ENCODE measurements at regions not wholly inside any gene's neighbourhood (a gene's known extent, or its start where the extent isn't known, plus 50 kb on each side); places are given as distances from the start of the nearest gene placed in this dataset.

DNA sequence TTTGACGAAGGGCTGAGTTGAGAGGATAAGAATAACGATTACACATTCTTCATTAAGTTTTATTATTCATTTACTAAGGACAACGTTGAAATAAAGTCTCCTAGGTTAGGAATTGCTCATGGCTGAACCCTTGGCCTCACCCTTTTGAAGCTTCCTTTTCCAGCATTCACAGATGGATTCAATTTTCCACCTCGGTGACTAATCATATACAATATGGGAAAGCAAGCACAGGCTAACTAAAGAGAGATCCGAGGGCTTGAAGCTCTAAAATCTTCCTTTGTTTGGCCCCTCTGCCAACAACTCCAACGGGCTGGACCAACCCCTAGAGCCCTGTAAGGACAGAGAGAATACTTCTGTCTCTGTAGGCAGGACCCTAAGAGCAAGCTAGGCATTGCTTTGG, 159.5 kb downstream of the SOD2 start:
- Histone ChIP-seq H3K9me3 (ENCODE audit: insufficient read depth, low read length) (no peaks in the 10 kb centered on the region), H3K79me2 (ENCODE audit: insufficient read depth, low read length) (no peaks in the 10 kb centered on the region), H3K27ac (ENCODE audit: low read depth, low read length) (no peak overlapping the region), H3K4me3 (ENCODE audit: insufficient read depth, low read length, poor library complexity, severe bottlenecking) (no peak overlapping the region), H3K36me3 (ENCODE audit: low read length) (no peaks in the 10 kb centered on the region), H2AFZ (ENCODE audit: low read depth, low read length, severe bottlenecking) (no peak overlapping the region), H3K27me3 (ENCODE audit: low read length) (no peaks in the 10 kb centered on the region), H3K9ac (ENCODE audit: low read length) (no peak overlapping the region), H3K9me2 (replicated peaks; ENCODE audit: insufficient read depth, low read length) (no peaks in the 10 kb centered on the region), H3K4me2 (ENCODE audit: low read depth, low read length, poor library complexity, severe bottlenecking) (no peak overlapping the region), H3F3A (ENCODE audit: insufficient read depth) (no peaks in the 10 kb centered on the region), H4K20me1 (ENCODE audit: low read depth, low read length) (no peaks in the 10 kb centered on the region)
- TF ChIP-seq EZH2phosphoT487 (conservative IDR thresholded peaks at IDR 0.05; ENCODE audit: low read length) = no peak
- TF ChIP-seq CTCF (IDR thresholded peaks at IDR 0.05; ENCODE audit: insufficient read depth, low read length, poor library complexity, severe bottlenecking) = no peak

GRCh38 chr6:159533016-159533415, 160.0 kb downstream of the SOD2 start:
- Histone ChIP-seq H4K20me1 (ENCODE audit: low read depth, low read length) (no peaks in the 10 kb centered on the region), H2AFZ (ENCODE audit: low read depth, low read length, severe bottlenecking) (no peak overlapping the region), H3F3A (ENCODE audit: insufficient read depth) (no peaks in the 10 kb centered on the region), H3K36me3 (ENCODE audit: low read length) (no peaks in the 10 kb centered on the region), H3K4me2 (ENCODE audit: low read depth, low read length, poor library complexity, severe bottlenecking) (no peak overlapping the region), H3K9ac (ENCODE audit: low read length) (no peak overlapping the region), H3K27ac (ENCODE audit: low read depth, low read length) (no peak overlapping the region), H3K9me3 (ENCODE audit: insufficient read depth, low read length) (no peaks in the 10 kb centered on the region), H3K4me3 (ENCODE audit: insufficient read depth, low read length, poor library complexity, severe bottlenecking) (no peak overlapping the region), H3K79me2 (ENCODE audit: insufficient read depth, low read length) (no peaks in the 10 kb centered on the region), H3K27me3 (ENCODE audit: low read length) (no peaks in the 10 kb centered on the region), H3K9me2 (replicated peaks; ENCODE audit: insufficient read depth, low read length) (no peaks in the 10 kb centered on the region)
- TF ChIP-seq CTCF (IDR thresholded peaks at IDR 0.05; ENCODE audit: insufficient read depth, low read length, poor library complexity, severe bottlenecking) (no peak), EZH2phosphoT487 (conservative IDR thresholded peaks at IDR 0.05; ENCODE audit: low read length) (no peak)

- no peak overlapping the region for H3K4me3 ChIP-seq (ENCODE audit: insufficient read depth, low read length, poor library complexity, severe bottlenecking)
- no peak overlapping the region for H3K9ac ChIP-seq (ENCODE audit: low read length)
- H3K27me3 ChIP-seq (ENCODE audit: low read length) = no peaks in the 10 kb centered on the region
- H3F3A ChIP-seq (ENCODE audit: insufficient read depth) = no peaks in the 10 kb centered on the region
- H2AFZ ChIP-seq (ENCODE audit: low read depth, low read length, severe bottlenecking) = no peak overlapping the region
- TF ChIP-seq CTCF (IDR thresholded peaks at IDR 0.05; ENCODE audit: insufficient read depth, low read length, poor library complexity, severe bottlenecking) = no peak
- no peak for TF ChIP-seq EZH2phosphoT487 (conservative IDR thresholded peaks at IDR 0.05; ENCODE audit: low read length)
- no peak overlapping the region for H3K4me2 ChIP-seq (ENCODE audit: low read depth, low read length, poor library complexity, severe bottlenecking)
- no peak overlapping the region for H3K27ac ChIP-seq (ENCODE audit: low read depth, low read length)
- no peaks in the 10 kb centered on the region for H4K20me1 ChIP-seq (ENCODE audit: low read depth, low read length)
- H3K36me3 ChIP-seq (ENCODE audit: low read length) = no peaks in the 10 kb centered on the region
- H3K9me3 ChIP-seq (ENCODE audit: insufficient read depth, low read length) = no peaks in the 10 kb centered on the region
- H3K79me2 ChIP-seq (ENCODE audit: insufficient read depth, low read length) = no peaks in the 10 kb centered on the region
- H3K9me2 ChIP-seq (replicated peaks; ENCODE audit: insufficient read depth, low read length) = no peaks in the 10 kb centered on the region
Observed at GRCh38 chr6:159532155-159532554, 160.9 kb downstream of the SOD2 start.

DNA sequence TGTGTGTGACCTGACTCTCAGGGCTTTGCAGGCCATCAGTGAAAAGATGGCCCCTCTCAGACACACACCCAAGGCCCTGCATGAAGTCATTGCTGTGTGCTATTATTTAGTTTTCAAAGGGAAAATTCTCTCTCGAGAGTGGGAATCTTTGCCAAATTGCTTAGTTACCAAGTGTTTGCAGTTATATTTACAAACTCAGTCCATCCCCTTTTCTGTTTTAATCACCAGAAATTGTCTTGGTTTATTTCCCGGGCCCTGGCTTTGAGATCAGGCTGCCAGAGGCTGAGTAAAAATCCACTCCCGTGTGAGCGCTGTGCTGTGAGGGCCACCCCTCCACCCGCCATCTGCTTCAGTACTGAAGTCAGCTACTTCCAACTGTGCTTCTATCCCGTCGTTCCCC, 163.1 kb downstream of the SOD2 start:
- Histone ChIP-seq H4K20me1 (ENCODE audit: low read depth, low read length) (no peaks in the 10 kb centered on the region), H2AFZ (ENCODE audit: low read depth, low read length, severe bottlenecking) (no peak overlapping the region), H3K9me3 (ENCODE audit: insufficient read depth, low read length) (no peaks in the 10 kb centered on the region), H3K9ac (ENCODE audit: low read length) (no peak overlapping the region), H3K4me2 (ENCODE audit: low read depth, low read length, poor library complexity, severe bottlenecking) (no peak overlapping the region), H3K79me2 (ENCODE audit: insufficient read depth, low read length) (no peaks in the 10 kb centered on the region), H3F3A (ENCODE audit: insufficient read depth) (no peaks in the 10 kb centered on the region), H3K9me2 (replicated peaks; ENCODE audit: insufficient read depth, low read length) (no peaks in the 10 kb centered on the region), H3K27me3 (ENCODE audit: low read length) (no peaks in the 10 kb centered on the region), H3K36me3 (ENCODE audit: low read length) (no peaks in the 10 kb centered on the region), H3K27ac (ENCODE audit: low read depth, low read length) (no peak overlapping the region), H3K4me3 (ENCODE audit: insufficient read depth, low read length, poor library complexity, severe bottlenecking) (no peak overlapping the region)
- TF ChIP-seq CTCF (IDR thresholded peaks at IDR 0.05; ENCODE audit: insufficient read depth, low read length, poor library complexity, severe bottlenecking) (no peak), EZH2phosphoT487 (conservative IDR thresholded peaks at IDR 0.05; ENCODE audit: low read length) (no peak)

All from SU-DHL-6 (cell line).